ENCODE measurements at regions not wholly inside any gene's neighbourhood (a gene's known extent, or its start where the extent isn't known, plus 50 kb on each side); places are given as distances from the start of the nearest gene placed in this dataset.

- 60% methylated on average over 18 of the region's 18 CpGs for WGBS (ENCODE audit: insufficient coverage, insufficient replicate concordance, low lambda C conversion rate, missing lambda C conversion rate)
- FAIRE-seq: no peak
- TF ChIP-seq WRNIP1 (IDR thresholded peaks at IDR 0.05; ENCODE audit: borderline replicate concordance, low read depth, low read length): no peak
- no peak for TF ChIP-seq NFYA (IDR thresholded peaks at IDR 0.05; ENCODE audit: borderline replicate concordance, low read depth, low read length)
- no peak for TF ChIP-seq ATF3 (IDR thresholded peaks at IDR 0.05; ENCODE audit: borderline replicate concordance, extremely low read depth, low read depth, low read length)
- TF ChIP-seq ASH2L (IDR thresholded peaks at IDR 0.05; ENCODE audit: borderline replicate concordance, low read depth): no peak
- TF ChIP-seq GATAD2B (conservative IDR thresholded peaks at IDR 0.05; ENCODE audit: low read depth): no peak
- TF ChIP-seq TBL1XR1 (IDR thresholded peaks at IDR 0.05; ENCODE audit: low read depth, low read length): no peak
- no peak for TF ChIP-seq MTA3 (IDR thresholded peaks at IDR 0.05; ENCODE audit: borderline replicate concordance, low read length)
- TF ChIP-seq PBX3 (IDR thresholded peaks at IDR 0.05; ENCODE audit: insufficient replicate concordance, low read depth, low read length): no peak
- no peak for TF ChIP-seq SMAD5 (IDR thresholded peaks at IDR 0.05; ENCODE audit: low read depth)
- no peak for TF ChIP-seq SIN3A (IDR thresholded peaks at IDR 0.05; ENCODE audit: low read depth, low read length)
- no peak for TF ChIP-seq SIX5 (IDR thresholded peaks at IDR 0.05; ENCODE audit: low read depth, low read length, severe bottlenecking)
- TF ChIP-seq E2F8 (IDR thresholded peaks at IDR 0.05; ENCODE audit: low read depth, partially characterized antibody): no peak
- no peak for TF ChIP-seq EP300 (IDR thresholded peaks at IDR 0.05; ENCODE audit: borderline replicate concordance in 1 of 2, control insufficient read depth in 1 of 2, low read depth in 2 of 2, low read length in 2 of 2)
- no peak for TF ChIP-seq SMAD1 (IDR thresholded peaks at IDR 0.05; ENCODE audit: low read depth, partially characterized antibody)
- no peak for TF ChIP-seq BCLAF1 (IDR thresholded peaks at IDR 0.05)
- TF ChIP-seq MEF2A (IDR thresholded peaks at IDR 0.05; ENCODE audit: insufficient read depth, low read depth, low read length): no peak
These were observed 246.2 kb downstream of the ASMT start for GRCh38 chrX:1860936-1861594.

More at GRCh38 chrX:1860936-1861594, 246.2 kb downstream of the ASMT start:
- no peak overlapping the region for H3K27ac ChIP-seq (ENCODE audit: control insufficient read depth, insufficient read depth)
- BruUV-seq (replicated peaks): no TSS peak
- no peaks in the 10 kb centered on the region for H3K27me3 ChIP-seq (replicated peaks in 1 of 2; ENCODE audit: control insufficient read depth in 2 of 2, insufficient read depth in 2 of 2, low read length in 1 of 2)
- no peak for ATAC-seq
- ChIA-PET SMC1A (ENCODE audit: uncharacterized antibody, unreplicated experiment) (no interaction called here), POLR2A (no interaction called here), CTCF (no interaction called here), RAD21 (ENCODE audit: unreplicated experiment) (no interaction called here)
- no peak for DNase-seq (ENCODE audit: low read depth, low spot score)
- no peaks in the 10 kb centered on the region for H3K36me3 ChIP-seq (ENCODE audit: control insufficient read depth in 2 of 2, insufficient read depth in 2 of 2, low read length in 1 of 2)
- H3K9me3 ChIP-seq (replicated peaks; ENCODE audit: control insufficient read depth, insufficient read depth, low read length): no peaks in the 10 kb centered on the region; the same call in 2 of the 3 replicates
- no peak overlapping the region for H3K4me3 ChIP-seq
- no peak overlapping the region for H3K9ac ChIP-seq (ENCODE audit: control insufficient read depth, insufficient read depth, low read length)
- intact Hi-C loops (cut with micrococcal nuclease; ENCODE audit: unreplicated experiment) (no loop called here), in situ Hi-C loops (cut with MboI) (no loop called here)
- no peak overlapping the region for H2AFZ ChIP-seq (ENCODE audit: control insufficient read depth, low read depth, low read length)
- no peaks in the 10 kb centered on the region for H3K4me1 ChIP-seq (ENCODE audit: control insufficient read depth, insufficient read depth, low read length)
- H3K79me2 ChIP-seq (ENCODE audit: control insufficient read depth, insufficient read depth, low read length): no peaks in the 10 kb centered on the region
- no peaks in the 10 kb centered on the region for H4K20me1 ChIP-seq (ENCODE audit: control insufficient read depth, insufficient read depth)
- H3K4me2 ChIP-seq (ENCODE audit: control insufficient read depth, insufficient read depth): no peak overlapping the region
